Putamen (tissue), 1 donor: ENCODE measurements at regions not wholly inside any gene's neighbourhood (a gene's known extent, or its start where the extent isn't known, plus 50 kb on each side); places are given as distances from the start of the nearest gene placed in this dataset.
A peak's percentile ranks its signal among the peaks of the same experiment; 100 is the strongest.

Experiments used
- DNase-seq: peaks from one replicate; pipeline ENCODE4 v3.0.0-alpha.2; 2016; ENCODE audit warnings: low spot score

- no peak for DNase-seq
Observed at GRCh38 chr7:106957766-106958165, 86.7 kb upstream of the PRKAR2B start.

- DNase-seq: no peak
Observed at GRCh38 chr7:106959753-106960152, 84.8 kb upstream of the PRKAR2B start.

- no peak for DNase-seq
Observed at GRCh38 chr7:106962751-106963150, 81.8 kb upstream of the PRKAR2B start.

GRCh38 chr7:106964466-106964865 lies 80.0 kb upstream of the PRKAR2B start:
- DNase-seq: no peak

GRCh38 chr7:106965108-106965507 lies 79.4 kb upstream of the PRKAR2B start:
- no peak for DNase-seq

GRCh38 chr7:106966121-106966520 lies 78.4 kb upstream of the PRKAR2B start:
- DNase-seq: no peak

- DNase-seq: no peak
Observed at GRCh38 chr7:106968160-106968559, 76.3 kb upstream of the PRKAR2B start.

GRCh38 chr7:106978425-106979420 lies 65.8 kb upstream of the PRKAR2B start:
- peak; percentile 58 for DNase-seq

- no peak for DNase-seq
Observed at GRCh38 chr7:106979551-106980357, 64.8 kb upstream of the PRKAR2B start.

GRCh38 chr7:106980358-106980685 lies 64.2 kb upstream of the PRKAR2B start:
- DNase-seq: no peak

- no peak for DNase-seq
Observed at GRCh38 chr7:106982415-106982814, 62.1 kb upstream of the PRKAR2B start.

- no peak for DNase-seq
Observed at GRCh38 chr7:106984034-106984433, 60.5 kb upstream of the PRKAR2B start.

- no peak for DNase-seq
Observed at GRCh38 chr7:106986450-106986977, 58.0 kb upstream of the PRKAR2B start.

GRCh38 chr7:106987777-106988176 lies 56.7 kb upstream of the PRKAR2B start:
- DNase-seq: no peak

- DNase-seq: no peak
Observed at GRCh38 chr7:106992511-106992910, 52.0 kb upstream of the PRKAR2B start.
